SK-N-SH (cell line): ENCODE measurements at regions not wholly inside any gene's neighbourhood (a gene's known extent, or its start where the extent isn't known, plus 50 kb on each side); places are given as distances from the start of the nearest gene placed in this dataset.

Experiments used
- CTCF ChIA-PET: fragments of 300-600, 350-600 bp; formaldehyde crosslinking; extraction: SDS; loops from one replicate; lab custom pipeline; 2021; lab: Yijun Ruan, JAX
- POLR2A ChIA-PET: fragments of 350-600 bp; sonication (Branson Sonifier 250); formaldehyde crosslinking; extraction: SDS; loops from one replicate; lab custom pipeline; 2020; ENCODE audit warnings: antibody characterized with exemption, inconsistent platforms; lab: Yijun Ruan, JAX
- DNase-seq: peaks from one replicate; pipeline ENCODE4 v3.0.0; 2012
- H2AFZ ChIP-seq: fragments of 200-600 bp; sonication (generic); 2 replicates; pipeline ENCODE4 v1.8.1; 2016; ENCODE audit warnings: antibody characterized with exemption, mild to moderate bottlenecking, low read depth
- H3F3A ChIP-seq: fragments of 200-600 bp; sonication (generic); replicated peaks from 2 replicates; pipeline ENCODE3; 2016; ENCODE audit warnings: antibody characterized with exemption, mild to moderate bottlenecking; ENCODE audit not compliant: insufficient read depth
- H3K27ac ChIP-seq, 2 experiments: fragments of 200-500 bp in 1 of 2; fragments of 200-600 bp in 1 of 2; sonication (Bioruptor generic) in 1 of 2; sonication (generic), shearing (Covaris generic) in 1 of 2; 2 replicates each; pipeline versions ENCODE4 v1.5.1 to v1.6.1; 2014 to 2016; ENCODE audit warnings: low read depth in 2 of 2, inconsistent platforms in 1 of 2, low read length in 1 of 2, mild to moderate bottlenecking in 1 of 2, mixed read lengths in 1 of 2
- H3K27me3 ChIP-seq: fragments of 200-600 bp; sonication (generic), shearing (Covaris generic); 2 replicates; pipeline ENCODE4 v1.6.1; 2016; ENCODE audit warnings: mixed run types; ENCODE audit not compliant: insufficient read depth
- H3K36me3 ChIP-seq, 2 experiments: fragments of 200-500 bp in 1 of 2; fragments of 200-600 bp in 1 of 2; sonication (Bioruptor generic) in 1 of 2; sonication (generic) in 1 of 2; replicated peaks in 1 of 2; 2 replicates each; pipeline versions ENCODE3 to v1.5.1; 2014 to 2016; ENCODE audit warnings: low read length in 1 of 2, mild to moderate bottlenecking in 1 of 2; ENCODE audit not compliant: insufficient read depth in 2 of 2, control insufficient read depth in 1 of 2
- H3K4me1 ChIP-seq, 2 experiments: fragments of 200-500 bp in 1 of 2; fragments of 200-600 bp in 1 of 2; sonication (Bioruptor generic) in 1 of 2; sonication (generic), shearing (Covaris generic) in 1 of 2; 2 replicates each; pipeline versions ENCODE4 v1.5.1 to v1.6.1; 2014 to 2016; ENCODE audit warnings: low read depth in 1 of 2, low read length in 1 of 2, mixed run types in 1 of 2; ENCODE audit not compliant: insufficient read depth in 2 of 2, control insufficient read depth in 1 of 2
- H3K4me2 ChIP-seq: fragments of 200-600 bp; sonication (generic), shearing (Covaris generic); 2 replicates; pipeline ENCODE4 v1.6.1; 2017; ENCODE audit warnings: mixed run types
- H3K4me3 ChIP-seq, 2 experiments: fragments of 200-500 bp in 1 of 2; fragments of 200-600 bp in 1 of 2; sonication (Bioruptor generic) in 1 of 2; sonication (generic), shearing (Covaris generic) in 1 of 2; 2 replicates each; pipeline versions ENCODE4 v1.5.1 to v1.8.1; 2014 to 2016; ENCODE audit warnings: low read depth in 2 of 2, inconsistent platforms in 1 of 2, low read length in 1 of 2, mild to moderate bottlenecking in 1 of 2, mixed read lengths in 1 of 2, moderate library complexity in 1 of 2
- H3K79me2 ChIP-seq: fragments of 200-600 bp; sonication (generic); 2 replicates; pipeline ENCODE4 v1.8.1; 2017; ENCODE audit warnings: mild to moderate bottlenecking; ENCODE audit not compliant: insufficient read depth
- H3K9ac ChIP-seq: fragments of 200-600 bp; sonication (generic); 2 replicates; pipeline ENCODE4 v1.6.1; 2017; ENCODE audit warnings: mixed run types
- H3K9me2 ChIP-seq: fragments of 200-600 bp; sonication (generic); 2 replicates; pipeline ENCODE4 v1.6.1; 2017; ENCODE audit warnings: mixed run types
- H3K9me3 ChIP-seq: fragments of 200-600 bp; sonication (generic); 2 replicates; pipeline ENCODE4 v1.6.1; 2017; ENCODE audit warnings: mixed run types, mild to moderate bottlenecking, moderate library complexity
- H4K20me1 ChIP-seq: fragments of 200-600 bp; sonication (generic); 2 replicates; pipeline ENCODE4 v1.6.1; 2017; ENCODE audit warnings: mild to moderate bottlenecking, mixed run types; ENCODE audit not compliant: insufficient read depth
- CHD2 ChIP-seq: fragments of 150-350 bp; IDR thresholded peaks from 2 replicates; pipeline ENCODE4 v1.6.1; 2018; ENCODE audit warnings: low read length; ENCODE audit not compliant: partially characterized antibody
- EP300 ChIP-seq, 2 experiments: IDR thresholded peaks; 2 replicates each; pipeline versions ENCODE4 v1.4.0 to v1.6.1; 2012; ENCODE audit warnings: borderline replicate concordance in 1 of 2, low read depth in 1 of 2, low read length in 1 of 2
- EZH2phosphoT487 ChIP-seq: fragments of 200-600 bp; sonication (generic); IDR thresholded peaks from 2 replicates; pipeline ENCODE4 v1.6.1; 2017; ENCODE audit warnings: low read depth, mixed run types, mild to moderate bottlenecking, antibody characterized with exemption, moderate library complexity, borderline replicate concordance
- FOSL2 ChIP-seq: IDR thresholded peaks from 2 replicates; pipeline ENCODE4 v1.4.0; 2012; ENCODE audit warnings: low read depth, mild to moderate bottlenecking, moderate library complexity, borderline replicate concordance
- GABPA ChIP-seq: IDR thresholded peaks from 2 replicates; pipeline ENCODE4 v1.4.0; 2012; ENCODE audit warnings: low read depth, mild to moderate bottlenecking
- MXI1 ChIP-seq: IDR thresholded peaks from 2 replicates; pipeline ENCODE4 v1.6.1; 2012; ENCODE audit warnings: mild to moderate bottlenecking, low read depth, low read length, improper control_type of control experiment
- RAD21 ChIP-seq: IDR thresholded peaks from 2 replicates; pipeline ENCODE4 v1.6.1; 2012; ENCODE audit warnings: mild to moderate bottlenecking, low read length
- SIN3A ChIP-seq: IDR thresholded peaks from 2 replicates; pipeline ENCODE4 v1.6.1; 2012; ENCODE audit warnings: low read depth, mild to moderate bottlenecking, low read length, moderate library complexity, borderline replicate concordance
- SMC3 ChIP-seq: IDR thresholded peaks from 2 replicates; pipeline ENCODE4 v1.6.1; 2012; ENCODE audit warnings: low read depth, low read length, improper control_type of control experiment
- USF1 ChIP-seq: IDR thresholded peaks from 2 replicates; pipeline ENCODE4 v1.4.0; 2012; ENCODE audit warnings: low read depth, borderline replicate concordance
- WGBS: methylation state at CpG from one replicate; pipeline ENCODE4 v1.1.6; 2017; ENCODE audit warnings: low lambda C conversion rate; 5-methylcytosine and 5-hydroxymethylcytosine counted together
- TF ChIP-seq, protein P1 (sequence below): IDR thresholded peaks from 2 replicates; pipeline ENCODE4 v1.6.1; 2012; ENCODE audit warnings: mild to moderate bottlenecking, low read depth, low read length, moderate library complexity
- TF ChIP-seq, protein P2 (sequence below): fragments of 150-350 bp; IDR thresholded peaks from 2 replicates; pipeline ENCODE4 v1.6.1; 2016; ENCODE audit warnings: mild to moderate bottlenecking, low read depth, low read length

GRCh38 chr5:158499075-158499891 is 600.4 kb downstream of the EBF1 start:
- H3K9me2 ChIP-seq = no peaks in the 10 kb centered on the region
- H3K27me3 ChIP-seq = no peaks in the 10 kb centered on the region
- POLR2A ChIA-PET = no interaction called here
- no peaks in the 10 kb centered on the region for H3F3A ChIP-seq
- no peak overlapping the region for H3K27ac ChIP-seq
- no peaks in the 10 kb centered on the region for H3K36me3 ChIP-seq
- no peak for TF ChIP-seq CHD2
- no peak for TF ChIP-seq EZH2phosphoT487
- TF ChIP-seq RAD21 = no peak
- TF ChIP-seq, protein P1, sequence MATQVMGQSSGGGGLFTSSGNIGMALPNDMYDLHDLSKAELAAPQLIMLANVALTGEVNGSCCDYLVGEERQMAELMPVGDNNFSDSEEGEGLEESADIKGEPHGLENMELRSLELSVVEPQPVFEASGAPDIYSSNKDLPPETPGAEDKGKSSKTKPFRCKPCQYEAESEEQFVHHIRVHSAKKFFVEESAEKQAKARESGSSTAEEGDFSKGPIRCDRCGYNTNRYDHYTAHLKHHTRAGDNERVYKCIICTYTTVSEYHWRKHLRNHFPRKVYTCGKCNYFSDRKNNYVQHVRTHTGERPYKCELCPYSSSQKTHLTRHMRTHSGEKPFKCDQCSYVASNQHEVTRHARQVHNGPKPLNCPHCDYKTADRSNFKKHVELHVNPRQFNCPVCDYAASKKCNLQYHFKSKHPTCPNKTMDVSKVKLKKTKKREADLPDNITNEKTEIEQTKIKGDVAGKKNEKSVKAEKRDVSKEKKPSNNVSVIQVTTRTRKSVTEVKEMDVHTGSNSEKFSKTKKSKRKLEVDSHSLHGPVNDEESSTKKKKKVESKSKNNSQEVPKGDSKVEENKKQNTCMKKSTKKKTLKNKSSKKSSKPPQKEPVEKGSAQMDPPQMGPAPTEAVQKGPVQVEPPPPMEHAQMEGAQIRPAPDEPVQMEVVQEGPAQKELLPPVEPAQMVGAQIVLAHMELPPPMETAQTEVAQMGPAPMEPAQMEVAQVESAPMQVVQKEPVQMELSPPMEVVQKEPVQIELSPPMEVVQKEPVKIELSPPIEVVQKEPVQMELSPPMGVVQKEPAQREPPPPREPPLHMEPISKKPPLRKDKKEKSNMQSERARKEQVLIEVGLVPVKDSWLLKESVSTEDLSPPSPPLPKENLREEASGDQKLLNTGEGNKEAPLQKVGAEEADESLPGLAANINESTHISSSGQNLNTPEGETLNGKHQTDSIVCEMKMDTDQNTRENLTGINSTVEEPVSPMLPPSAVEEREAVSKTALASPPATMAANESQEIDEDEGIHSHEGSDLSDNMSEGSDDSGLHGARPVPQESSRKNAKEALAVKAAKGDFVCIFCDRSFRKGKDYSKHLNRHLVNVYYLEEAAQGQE = no peak
- no peak for TF ChIP-seq SMC3
- no peak for TF ChIP-seq FOSL2
- no peak for TF ChIP-seq MXI1
- no peak for TF ChIP-seq GABPA
- TF ChIP-seq, protein P2, sequence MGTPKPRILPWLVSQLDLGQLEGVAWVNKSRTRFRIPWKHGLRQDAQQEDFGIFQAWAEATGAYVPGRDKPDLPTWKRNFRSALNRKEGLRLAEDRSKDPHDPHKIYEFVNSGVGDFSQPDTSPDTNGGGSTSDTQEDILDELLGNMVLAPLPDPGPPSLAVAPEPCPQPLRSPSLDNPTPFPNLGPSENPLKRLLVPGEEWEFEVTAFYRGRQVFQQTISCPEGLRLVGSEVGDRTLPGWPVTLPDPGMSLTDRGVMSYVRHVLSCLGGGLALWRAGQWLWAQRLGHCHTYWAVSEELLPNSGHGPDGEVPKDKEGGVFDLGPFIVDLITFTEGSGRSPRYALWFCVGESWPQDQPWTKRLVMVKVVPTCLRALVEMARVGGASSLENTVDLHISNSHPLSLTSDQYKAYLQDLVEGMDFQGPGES = no peak
- no peak for TF ChIP-seq EP300 (IDR thresholded peaks at IDR 0.05; ENCODE audit: borderline replicate concordance in 1 of 2, low read depth in 1 of 2, low read length in 1 of 2)
- TF ChIP-seq USF1 = no peak
- TF ChIP-seq SIN3A = no peak
- no peak for DNase-seq
- CTCF ChIA-PET = interaction anchor here (0.6 to 0.9 kb wide), 2 partner anchors 14 to 360 kb away, joined by 3 read pairs; no protein-coding TSS in a partner anchor
- H3K4me3 ChIP-seq = no peak overlapping the region
- no peaks in the 10 kb centered on the region for H3K4me1 ChIP-seq
- H3K9ac ChIP-seq = no peak overlapping the region
- no peak overlapping the region for H3K4me2 ChIP-seq
- H4K20me1 ChIP-seq = no peaks in the 10 kb centered on the region
- H3K79me2 ChIP-seq = no peaks in the 10 kb centered on the region
- no peaks in the 10 kb centered on the region for H3K9me3 ChIP-seq
- 42% methylated on average over 10 of the region's 10 CpGs for WGBS
- H2AFZ ChIP-seq = no peak overlapping the region
